Parathyroid adenoma (tissue), 2 donors: ENCODE measurements at regions not wholly inside any gene's neighbourhood (a gene's known extent, or its start where the extent isn't known, plus 50 kb on each side); places are given as distances from the start of the nearest gene placed in this dataset.

Experiments used
- H2AFZ ChIP-seq: fragments of 300-600 bp; sonication (generic); one replicate; pipeline ENCODE4 v1.7.0; 2017; ENCODE audit warnings: antibody characterized with exemption, mild to moderate bottlenecking
- H3K27ac ChIP-seq: fragments of 300-600 bp; sonication (generic); one replicate; pipeline ENCODE4 v1.7.0; 2017
- H3K27me3 ChIP-seq: fragments of 300-600 bp; sonication (generic); one replicate; pipeline ENCODE4 v1.7.0; 2017; ENCODE audit warnings: low read length; ENCODE audit not compliant: control insufficient read depth, insufficient read depth
- H3K36me3 ChIP-seq: fragments of 300-600 bp; sonication (generic); one replicate; pipeline ENCODE4 v1.7.0; 2017; ENCODE audit warnings: low read length; ENCODE audit not compliant: control insufficient read depth, insufficient read depth
- H3K4me1 ChIP-seq: fragments of 300-600 bp; sonication (generic); one replicate; pipeline ENCODE4 v1.7.0; 2017; ENCODE audit warnings: control low read depth
- H3K4me2 ChIP-seq: fragments of 300-600 bp; sonication (generic); one replicate; pipeline ENCODE4 v1.7.0; 2017; ENCODE audit warnings: low read length
- H3K4me3 ChIP-seq: fragments of 300-600 bp; sonication (generic); one replicate; pipeline ENCODE4 v1.7.0; 2017; ENCODE audit warnings: low read depth, low read length
- H3K79me2 ChIP-seq: fragments of 300-600 bp; sonication (generic); one replicate; pipeline ENCODE4 v1.7.0; 2017; ENCODE audit warnings: control low read depth
- H3K9ac ChIP-seq: fragments of 300-600 bp; sonication (generic); one replicate; pipeline ENCODE4 v1.7.0; 2017; ENCODE audit warnings: mild to moderate bottlenecking
- H3K9me3 ChIP-seq: fragments of 300-600 bp; sonication (generic); one replicate; pipeline ENCODE4 v1.7.0; 2017; ENCODE audit warnings: low read length; ENCODE audit not compliant: control insufficient read depth
- CTCF ChIP-seq: fragments of 300-600 bp; sonication (generic); IDR thresholded peaks from one replicate; pipeline ENCODE4 v1.7.0; 2017; ENCODE audit warnings: antibody characterized with exemption, mild to moderate bottlenecking
- donor health status: primary hyperparathyroidism.

- TF ChIP-seq CTCF = no peak
- Histone ChIP-seq H3K4me2 (no peak overlapping the region), H3K36me3 (no peaks in the 10 kb centered on the region), H3K4me1 (no peaks in the 10 kb centered on the region), H3K27me3 (no peaks in the 10 kb centered on the region), H2AFZ (no peak overlapping the region), H3K9me3 (no peaks in the 10 kb centered on the region), H3K4me3 (no peak overlapping the region), H3K9ac (no peak overlapping the region), H3K27ac (no peak overlapping the region), H3K79me2 (no peaks in the 10 kb centered on the region)
These were observed 564.1 kb upstream of the KCND2 start for GRCh38 chr7:119708891-119709290.

GRCh38 chr7:119711104-119711503, 561.9 kb upstream of the KCND2 start:
- no peak overlapping the region for H3K27ac ChIP-seq
- H3K4me1 ChIP-seq = no peaks in the 10 kb centered on the region
- no peak overlapping the region for H3K4me2 ChIP-seq
- no peak overlapping the region for H3K9ac ChIP-seq
- H3K79me2 ChIP-seq = no peaks in the 10 kb centered on the region
- TF ChIP-seq CTCF = no peak
- H2AFZ ChIP-seq = no peak overlapping the region
- H3K27me3 ChIP-seq = no peaks in the 10 kb centered on the region
- H3K9me3 ChIP-seq = no peaks in the 10 kb centered on the region
- H3K4me3 ChIP-seq = no peak overlapping the region
- no peaks in the 10 kb centered on the region for H3K36me3 ChIP-seq

- Histone ChIP-seq H3K9ac (no peak overlapping the region), H3K27me3 (no peaks in the 10 kb centered on the region), H3K36me3 (no peaks in the 10 kb centered on the region), H3K4me2 (no peak overlapping the region), H3K4me3 (no peak overlapping the region), H3K9me3 (no peaks in the 10 kb centered on the region), H3K79me2 (no peaks in the 10 kb centered on the region), H3K4me1 (no peaks in the 10 kb centered on the region), H3K27ac (no peak overlapping the region), H2AFZ (no peak overlapping the region)
- no peak for TF ChIP-seq CTCF
These were observed 560.0 kb upstream of the KCND2 start for GRCh38 chr7:119712886-119713462.

GRCh38 chr7:119713606-119714005, 559.4 kb upstream of the KCND2 start:
- no peak overlapping the region for H3K9ac ChIP-seq
- no peak for TF ChIP-seq CTCF
- H3K27ac ChIP-seq = no peak overlapping the region
- no peaks in the 10 kb centered on the region for H3K9me3 ChIP-seq
- H3K79me2 ChIP-seq = no peaks in the 10 kb centered on the region
- H3K4me3 ChIP-seq = no peak overlapping the region
- no peak overlapping the region for H3K4me2 ChIP-seq
- H2AFZ ChIP-seq = no peak overlapping the region
- no peaks in the 10 kb centered on the region for H3K36me3 ChIP-seq
- H3K27me3 ChIP-seq = no peaks in the 10 kb centered on the region
- H3K4me1 ChIP-seq = no peaks in the 10 kb centered on the region

GRCh38 chr7:119720541-119720940, 552.4 kb upstream of the KCND2 start:
- Histone ChIP-seq H3K27ac (no peak overlapping the region), H3K27me3 (no peaks in the 10 kb centered on the region), H3K9me3 (no peaks in the 10 kb centered on the region), H3K4me1 (no peaks in the 10 kb centered on the region), H3K79me2 (no peaks in the 10 kb centered on the region), H2AFZ (no peak overlapping the region), H3K4me3 (no peak overlapping the region), H3K9ac (no peak overlapping the region), H3K4me2 (no peak overlapping the region), H3K36me3 (no peaks in the 10 kb centered on the region)
- TF ChIP-seq CTCF = no peak
